Sigmoid colon (tissue), 6 donors: ENCODE measurements at regions not wholly inside any gene's neighbourhood (a gene's known extent, or its start where the extent isn't known, plus 50 kb on each side); places are given as distances from the start of the nearest gene placed in this dataset.
"Not testable (repeated sequence)": the region's sequence is repeated elsewhere in the genome, so short reads cannot be mapped to it uniquely, and the experiment has no call there.

Source experiments
- DNase-seq: peaks from one replicate; pipeline ENCODE4 v3.0.0-alpha.2; 2019
- H3K27ac ChIP-seq, 4 donors: fragments of 200-600 bp; sonication (generic); one replicate each; pipeline ENCODE4 v1.5.1; 2016 to 2019; ENCODE audit warnings: mild to moderate bottlenecking in 1 of 4
- H3K27me3 ChIP-seq, 3 donors: fragments of 200-600 bp; sonication (generic); one replicate each; pipeline ENCODE4 v1.5.1; 2019; ENCODE audit warnings: mild to moderate bottlenecking in 1 of 3
- H3K36me3 ChIP-seq, 4 donors: fragments of 200-600 bp; sonication (generic); one replicate each; pipeline ENCODE4 v1.5.1; 2016 to 2019
- H3K4me1 ChIP-seq, 4 donors: fragments of 200-600 bp; sonication (generic); one replicate each; pipeline ENCODE4 v1.5.1; 2017 to 2019
- H3K4me3 ChIP-seq, 4 donors: fragments of 200-600 bp; sonication (generic); one replicate each; pipeline ENCODE4 v1.5.1; 2017 to 2019; ENCODE audit warnings: mild to moderate bottlenecking in 2 of 4, moderate library complexity in 1 of 4
- H3K9me3 ChIP-seq, 4 donors: fragments of 200-600 bp in 3 of 4; sonication (generic) in 3 of 4; one replicate each; pipeline versions ENCODE4 v1.5.1 to v1.6.1; 2013 to 2019
- EP300 ChIP-seq, 4 donors: sonication (generic); formaldehyde crosslinking; IDR thresholded peaks; one replicate each; pipeline ENCODE4 v1.6.1; 2017; ENCODE audit warnings: antibody characterized with exemption in 4 of 4
- POLR2A ChIP-seq, 2 donors: fragments of 450-650 bp; IDR thresholded peaks; one replicate each; pipeline ENCODE4 v1.6.1; 2016; ENCODE audit warnings: antibody characterized with exemption in 2 of 2, mild to moderate bottlenecking in 2 of 2, moderate library complexity in 2 of 2
- POLR2AphosphoS5 ChIP-seq, 4 donors: sonication (generic); formaldehyde crosslinking; IDR thresholded peaks; one replicate each; pipeline ENCODE4 v1.6.1; 2017; ENCODE audit warnings: antibody characterized with exemption in 4 of 4
- WGBS, 2 donors: extraction: QIAGEN DNeasy Blood & Tissue Kit; methylation state at CpG; one replicate each; pipeline ENCODE4 v1.1.7; 2013; 5-methylcytosine and 5-hydroxymethylcytosine counted together
- intact Hi-C: fragments of 100-400 bp; cut with DNase I; formaldehyde crosslinking; loops from one replicate; pipeline ENCODE4 v1.15.1; 2023
- TF ChIP-seq, protein P1 (sequence below), 4 experiments: fragments of 450-650 bp in 3 of 4; fragments of 200-600 bp in 1 of 4; IDR thresholded peaks; one replicate each; pipeline ENCODE4 v1.5.1; 2016 to 2019; ENCODE audit warnings: antibody characterized with exemption in 4 of 4, mild to moderate bottlenecking in 3 of 4, moderate library complexity in 2 of 4
- donor health status: healthy with polysubstance abuse.
- donor health status: healthy.

DNA sequence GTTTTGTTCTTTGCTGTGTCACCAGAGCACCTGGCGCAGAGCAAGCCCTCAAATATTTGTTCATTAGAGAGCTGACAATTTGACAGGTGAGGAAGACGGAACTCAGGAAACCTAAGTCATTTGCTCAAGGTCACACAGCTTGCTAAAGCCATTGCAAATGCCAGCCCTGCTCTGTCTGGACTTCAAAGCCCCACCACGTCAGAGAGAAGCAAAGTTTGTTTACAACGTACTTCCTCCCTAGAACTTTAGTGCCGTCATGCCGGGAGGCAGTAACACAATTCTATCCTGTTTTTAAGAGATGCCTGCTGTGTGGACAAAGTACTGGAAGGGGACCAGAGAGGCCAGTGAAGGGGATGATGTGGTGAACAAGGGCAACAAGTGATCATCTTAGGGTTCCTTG is 216.6 kb upstream of the PRICKLE2 start:
- Histone ChIP-seq H3K9me3 (no peaks in the 10 kb centered on the region), H3K27me3 (peaks cover 8 to 63% (median 28%) of the 10 kb centered on the region in 3 donors), H3K4me1 (peaks cover 0 to 29% (median 20%) of the 10 kb centered on the region in 4 donors), H3K36me3 (no peaks in the 10 kb centered on the region), H3K4me3 (no peak overlapping the region), H3K27ac (no peak overlapping the region)
- DNase-seq: no peak
- intact Hi-C loops: no loop called here
- WGBS, 2 donors: 25 to 38% methylated on average over 6 of the region's 6 CpGs
- TF ChIP-seq EP300 (IDR thresholded peaks at IDR 0.05) (no peak), POLR2A (IDR thresholded peaks at IDR 0.05) (no peak)
- TF ChIP-seq, protein P1, sequence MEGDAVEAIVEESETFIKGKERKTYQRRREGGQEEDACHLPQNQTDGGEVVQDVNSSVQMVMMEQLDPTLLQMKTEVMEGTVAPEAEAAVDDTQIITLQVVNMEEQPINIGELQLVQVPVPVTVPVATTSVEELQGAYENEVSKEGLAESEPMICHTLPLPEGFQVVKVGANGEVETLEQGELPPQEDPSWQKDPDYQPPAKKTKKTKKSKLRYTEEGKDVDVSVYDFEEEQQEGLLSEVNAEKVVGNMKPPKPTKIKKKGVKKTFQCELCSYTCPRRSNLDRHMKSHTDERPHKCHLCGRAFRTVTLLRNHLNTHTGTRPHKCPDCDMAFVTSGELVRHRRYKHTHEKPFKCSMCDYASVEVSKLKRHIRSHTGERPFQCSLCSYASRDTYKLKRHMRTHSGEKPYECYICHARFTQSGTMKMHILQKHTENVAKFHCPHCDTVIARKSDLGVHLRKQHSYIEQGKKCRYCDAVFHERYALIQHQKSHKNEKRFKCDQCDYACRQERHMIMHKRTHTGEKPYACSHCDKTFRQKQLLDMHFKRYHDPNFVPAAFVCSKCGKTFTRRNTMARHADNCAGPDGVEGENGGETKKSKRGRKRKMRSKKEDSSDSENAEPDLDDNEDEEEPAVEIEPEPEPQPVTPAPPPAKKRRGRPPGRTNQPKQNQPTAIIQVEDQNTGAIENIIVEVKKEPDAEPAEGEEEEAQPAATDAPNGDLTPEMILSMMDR (IDR thresholded peaks at IDR 0.05): no peak

DNA sequence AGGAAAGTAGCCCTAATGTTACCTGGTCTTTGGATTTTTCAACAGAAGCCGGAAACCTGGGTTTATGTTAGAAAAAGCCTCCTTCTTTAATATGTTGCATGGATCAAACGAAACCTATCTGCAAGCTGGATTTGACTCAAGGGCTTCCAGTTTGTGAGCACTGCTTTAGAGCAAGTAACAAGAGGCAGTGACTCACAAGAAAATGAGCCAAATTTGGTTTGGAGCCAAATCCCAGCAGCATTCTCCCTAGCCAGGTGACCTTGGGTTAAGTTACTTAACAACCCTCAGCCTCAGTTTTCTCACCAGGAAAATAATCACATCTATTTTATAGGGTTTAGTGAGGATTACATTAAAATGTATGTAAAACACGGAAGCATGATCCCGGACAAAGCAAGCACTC is 215.2 kb upstream of the PRICKLE2 start:
- peaks cover 0 to 27% (median 19%) of the 10 kb centered on the region in 4 donors for H3K4me1 ChIP-seq
- TF ChIP-seq, protein P1 (IDR thresholded peaks at IDR 0.05): no peak
- no peak for TF ChIP-seq POLR2AphosphoS5 (IDR thresholded peaks at IDR 0.05)
- TF ChIP-seq POLR2A (IDR thresholded peaks at IDR 0.05): no peak
- no peak for TF ChIP-seq EP300 (IDR thresholded peaks at IDR 0.05)
- no peak for DNase-seq
- no peaks in the 10 kb centered on the region for H3K9me3 ChIP-seq
- no peak overlapping the region for H3K27ac ChIP-seq
- intact Hi-C loops: no loop called here
- H3K4me3 ChIP-seq: no peak overlapping the region
- WGBS, 2 donors: 23 to 68% methylated on average over 4 of the region's 4 CpGs
- peaks cover 8 to 59% (median 25%) of the 10 kb centered on the region in 3 donors for H3K27me3 ChIP-seq
- H3K36me3 ChIP-seq: no peaks in the 10 kb centered on the region

- H3K4me3 ChIP-seq: no peak overlapping the region
- no peak for DNase-seq
- 49 to 78% methylated on average over 7 of the region's 7 CpGs for WGBS, 2 donors
- TF ChIP-seq POLR2AphosphoS5 (IDR thresholded peaks at IDR 0.05): no peak
- no peak for TF ChIP-seq EP300 (IDR thresholded peaks at IDR 0.05)
- TF ChIP-seq, protein P1 (IDR thresholded peaks at IDR 0.05): no peak
- TF ChIP-seq POLR2A (IDR thresholded peaks at IDR 0.05): no peak
- H3K27ac ChIP-seq: no peak overlapping the region
- intact Hi-C loops: no loop called here
- H3K9me3 ChIP-seq: no peaks in the 10 kb centered on the region
- peaks cover 0 to 42% (median 9%) of the 10 kb centered on the region in 3 donors for H3K27me3 ChIP-seq
- no peaks in the 10 kb centered on the region for H3K36me3 ChIP-seq
- peaks cover 0 to 10% (median 4%) of the 10 kb centered on the region in 4 donors for H3K4me1 ChIP-seq
Measured at GRCh38 chr3:64438812-64439211, 213.5 kb upstream of the PRICKLE2 start.

DNA sequence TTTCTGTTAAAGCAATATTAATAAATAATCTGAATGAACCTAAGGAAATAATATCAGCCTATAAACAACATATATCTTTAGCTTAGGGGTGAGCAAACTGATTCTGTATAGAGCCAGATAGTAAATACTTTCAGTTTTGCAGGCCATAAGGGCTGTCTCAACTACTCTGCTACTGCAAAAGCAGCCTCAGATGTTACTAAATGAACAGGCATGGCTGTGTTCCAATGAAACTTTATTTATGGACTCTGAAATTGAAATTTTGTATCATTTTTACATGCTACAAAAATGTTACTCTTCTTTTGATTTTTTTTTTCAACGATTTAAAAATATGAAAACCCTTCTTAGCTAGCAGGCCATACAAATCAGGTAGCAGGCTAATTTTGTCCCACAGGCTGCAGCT is 212.8 kb upstream of the PRICKLE2 start:
- Histone ChIP-seq H3K36me3 (no peaks in the 10 kb centered on the region), H3K27me3 (peaks cover 0 to 34% (median 5%) of the 10 kb centered on the region in 3 donors), H3K27ac (no peak overlapping the region), H3K4me3 (no peak overlapping the region), H3K9me3 (no peaks in the 10 kb centered on the region), H3K4me1 (peaks cover 0 to 7% (median 2%) of the 10 kb centered on the region in 4 donors)
- intact Hi-C loops: no loop called here
- 62 to 80% methylated on average over 1 of the region's 1 CpG for WGBS, 2 donors
- TF ChIP-seq EP300 (IDR thresholded peaks at IDR 0.05): no peak
- DNase-seq: no peak

DNA sequence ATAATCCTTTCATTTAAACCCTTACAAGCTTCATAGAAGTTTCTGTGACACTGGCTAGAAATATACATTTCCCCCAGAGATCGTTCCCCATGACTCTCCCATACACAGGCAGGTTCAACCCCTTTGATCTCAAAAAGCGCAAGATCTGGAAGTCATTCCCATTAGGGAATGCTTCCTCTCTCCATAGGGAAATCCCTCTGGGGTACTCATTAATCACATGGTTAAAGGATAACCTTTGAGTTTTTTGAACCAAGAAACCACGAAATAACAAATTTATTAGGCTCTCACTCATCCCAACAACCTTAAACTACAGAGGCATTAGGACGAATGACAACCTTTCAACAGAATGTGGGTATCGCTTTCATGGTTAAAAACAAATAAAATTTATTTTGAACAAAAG is 211.9 kb upstream of the PRICKLE2 start:
- H3K27me3 ChIP-seq: peaks cover 0 to 25% (median 1%) of the 10 kb centered on the region in 3 donors
- DNase-seq: no peak
- intact Hi-C loops: no loop called here
- H3K9me3 ChIP-seq: no peaks in the 10 kb centered on the region
- 80 to 82% methylated on average over 5 of the region's 5 CpGs for WGBS, 2 donors
- no peak overlapping the region for H3K27ac ChIP-seq
- H3K4me1 ChIP-seq: peaks cover 0 to 7% (median 2%) of the 10 kb centered on the region in 4 donors
- no peak overlapping the region for H3K4me3 ChIP-seq
- H3K36me3 ChIP-seq: no peaks in the 10 kb centered on the region
- TF ChIP-seq POLR2A (IDR thresholded peaks at IDR 0.05) (no peak), EP300 (IDR thresholded peaks at IDR 0.05) (no peak), POLR2AphosphoS5 (IDR thresholded peaks at IDR 0.05) (no peak)
- TF ChIP-seq, protein P1 (IDR thresholded peaks at IDR 0.05): no peak

- DNase-seq, H3K4me3 ChIP-seq, H3K36me3 ChIP-seq, H3K9me3 ChIP-seq, intact Hi-C loops, H3K27me3 ChIP-seq, H3K4me1 ChIP-seq, H3K27ac ChIP-seq: not testable (repeated sequence)
- 93 to 96% methylated on average over 2 of the region's 2 CpGs for WGBS, 2 donors
Measured at GRCh38 chr3:64435023-64435422, 209.8 kb upstream of the PRICKLE2 start.
